ENCODE measurements at regions not wholly inside any gene's neighbourhood (a gene's known extent, or its start where the extent isn't known, plus 50 kb on each side); places are given as distances from the start of the nearest gene placed in this dataset.

- TF ChIP-seq, protein P1, sequence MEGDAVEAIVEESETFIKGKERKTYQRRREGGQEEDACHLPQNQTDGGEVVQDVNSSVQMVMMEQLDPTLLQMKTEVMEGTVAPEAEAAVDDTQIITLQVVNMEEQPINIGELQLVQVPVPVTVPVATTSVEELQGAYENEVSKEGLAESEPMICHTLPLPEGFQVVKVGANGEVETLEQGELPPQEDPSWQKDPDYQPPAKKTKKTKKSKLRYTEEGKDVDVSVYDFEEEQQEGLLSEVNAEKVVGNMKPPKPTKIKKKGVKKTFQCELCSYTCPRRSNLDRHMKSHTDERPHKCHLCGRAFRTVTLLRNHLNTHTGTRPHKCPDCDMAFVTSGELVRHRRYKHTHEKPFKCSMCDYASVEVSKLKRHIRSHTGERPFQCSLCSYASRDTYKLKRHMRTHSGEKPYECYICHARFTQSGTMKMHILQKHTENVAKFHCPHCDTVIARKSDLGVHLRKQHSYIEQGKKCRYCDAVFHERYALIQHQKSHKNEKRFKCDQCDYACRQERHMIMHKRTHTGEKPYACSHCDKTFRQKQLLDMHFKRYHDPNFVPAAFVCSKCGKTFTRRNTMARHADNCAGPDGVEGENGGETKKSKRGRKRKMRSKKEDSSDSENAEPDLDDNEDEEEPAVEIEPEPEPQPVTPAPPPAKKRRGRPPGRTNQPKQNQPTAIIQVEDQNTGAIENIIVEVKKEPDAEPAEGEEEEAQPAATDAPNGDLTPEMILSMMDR (IDR thresholded peaks at IDR 0.05) = no peak
- TF ChIP-seq POLR2A (IDR thresholded peaks at IDR 0.05) = no peak
Observed at GRCh38 chr2:208546107-208546506, 139.5 kb downstream of the PTH2R start.
